ENCODE measurements at regions not wholly inside any gene's neighbourhood (a gene's known extent, or its start where the extent isn't known, plus 50 kb on each side); places are given as distances from the start of the nearest gene placed in this dataset.

DNA sequence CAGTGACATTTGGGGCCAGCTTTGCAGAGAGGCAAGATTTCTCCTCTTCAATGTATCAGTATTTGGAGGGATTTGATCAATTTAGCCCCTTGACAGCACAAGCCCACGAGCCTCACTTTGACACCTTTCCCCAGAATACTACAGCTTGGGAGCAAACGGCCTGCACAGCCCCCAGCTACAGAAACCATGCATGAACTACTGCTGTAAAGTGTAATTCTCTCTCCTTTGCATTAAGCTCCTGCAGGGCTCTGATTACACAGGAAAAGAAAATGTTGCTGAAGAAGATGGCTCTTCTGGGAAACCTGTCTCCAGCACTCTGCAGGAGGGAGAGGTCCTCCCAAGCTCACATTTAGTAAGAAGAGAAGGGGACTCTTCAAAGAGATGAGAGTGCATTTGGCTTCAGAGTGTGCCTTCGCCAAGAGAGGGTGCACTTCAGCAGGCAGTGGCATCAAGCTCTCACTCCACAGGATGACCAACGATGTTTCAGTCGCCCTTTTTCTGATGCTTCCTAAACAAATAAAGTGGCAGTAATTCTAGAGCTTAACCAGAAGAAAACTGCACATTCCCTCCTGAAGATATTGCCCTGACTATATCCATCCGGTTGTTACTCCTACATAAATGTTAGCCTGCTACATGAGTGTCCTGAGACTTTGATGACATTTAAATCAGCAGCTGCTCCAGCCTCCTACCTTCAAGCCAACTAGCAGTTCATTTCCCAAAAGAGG, 272.2 kb downstream of the AUH start:
- TF ChIP-seq, protein P1, sequence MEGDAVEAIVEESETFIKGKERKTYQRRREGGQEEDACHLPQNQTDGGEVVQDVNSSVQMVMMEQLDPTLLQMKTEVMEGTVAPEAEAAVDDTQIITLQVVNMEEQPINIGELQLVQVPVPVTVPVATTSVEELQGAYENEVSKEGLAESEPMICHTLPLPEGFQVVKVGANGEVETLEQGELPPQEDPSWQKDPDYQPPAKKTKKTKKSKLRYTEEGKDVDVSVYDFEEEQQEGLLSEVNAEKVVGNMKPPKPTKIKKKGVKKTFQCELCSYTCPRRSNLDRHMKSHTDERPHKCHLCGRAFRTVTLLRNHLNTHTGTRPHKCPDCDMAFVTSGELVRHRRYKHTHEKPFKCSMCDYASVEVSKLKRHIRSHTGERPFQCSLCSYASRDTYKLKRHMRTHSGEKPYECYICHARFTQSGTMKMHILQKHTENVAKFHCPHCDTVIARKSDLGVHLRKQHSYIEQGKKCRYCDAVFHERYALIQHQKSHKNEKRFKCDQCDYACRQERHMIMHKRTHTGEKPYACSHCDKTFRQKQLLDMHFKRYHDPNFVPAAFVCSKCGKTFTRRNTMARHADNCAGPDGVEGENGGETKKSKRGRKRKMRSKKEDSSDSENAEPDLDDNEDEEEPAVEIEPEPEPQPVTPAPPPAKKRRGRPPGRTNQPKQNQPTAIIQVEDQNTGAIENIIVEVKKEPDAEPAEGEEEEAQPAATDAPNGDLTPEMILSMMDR (IDR thresholded peaks at IDR 0.05): peak in 6 of 7 experiments; percentile 11 to 48 (median 39)
- TF ChIP-seq POLR2A (IDR thresholded peaks at IDR 0.05): no peak
